Right lung (tissue), 2 donors: ENCODE measurements at regions not wholly inside any gene's neighbourhood (a gene's known extent, or its start where the extent isn't known, plus 50 kb on each side); places are given as distances from the start of the nearest gene placed in this dataset.
A peak's percentile ranks its signal among the peaks of the same experiment; 100 is the strongest.
"Not testable (repeated sequence)": the region's sequence is repeated elsewhere in the genome, so short reads cannot be mapped to it uniquely, and the experiment has no call there.

Source experiments
- DNase-seq, 2 donors: peaks; one replicate each; pipeline ENCODE4 v3.0.0-alpha.2; 2013

DNA sequence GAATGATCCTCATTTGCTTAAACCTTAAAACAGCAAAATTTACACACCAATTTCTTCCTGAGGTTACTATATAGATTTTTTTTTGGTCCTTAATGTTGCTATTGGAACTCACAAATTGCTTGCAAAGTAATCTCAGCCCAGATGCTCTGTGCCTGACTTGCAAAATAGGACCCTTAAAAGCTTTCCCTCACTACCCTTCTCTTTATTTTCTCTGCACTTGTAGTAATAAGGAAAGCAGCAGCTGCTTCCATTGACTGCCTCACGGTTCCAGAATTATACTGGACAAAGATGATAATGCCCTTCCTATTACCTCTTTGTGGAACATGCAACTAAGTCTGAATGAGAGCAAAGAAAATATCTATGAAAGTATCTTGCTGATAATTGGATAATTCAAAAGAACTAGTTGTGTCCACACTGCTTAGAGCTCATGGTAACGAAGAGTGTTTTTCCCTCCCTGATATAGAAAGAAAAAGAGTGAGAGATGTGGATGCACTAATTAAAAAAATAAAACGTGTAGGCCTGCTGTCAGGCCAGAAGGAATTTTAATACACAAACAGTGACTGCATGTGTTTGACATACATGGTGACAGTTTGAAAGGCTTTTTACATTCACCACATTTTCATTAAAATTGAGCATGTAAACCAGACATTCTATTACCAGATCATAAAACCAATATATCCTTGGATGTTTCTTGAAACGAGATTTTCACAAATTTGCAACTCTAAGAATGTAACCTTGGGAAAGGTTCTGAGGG lies 783.1 kb downstream of the GBE1 start:
- no peak for DNase-seq

DNA sequence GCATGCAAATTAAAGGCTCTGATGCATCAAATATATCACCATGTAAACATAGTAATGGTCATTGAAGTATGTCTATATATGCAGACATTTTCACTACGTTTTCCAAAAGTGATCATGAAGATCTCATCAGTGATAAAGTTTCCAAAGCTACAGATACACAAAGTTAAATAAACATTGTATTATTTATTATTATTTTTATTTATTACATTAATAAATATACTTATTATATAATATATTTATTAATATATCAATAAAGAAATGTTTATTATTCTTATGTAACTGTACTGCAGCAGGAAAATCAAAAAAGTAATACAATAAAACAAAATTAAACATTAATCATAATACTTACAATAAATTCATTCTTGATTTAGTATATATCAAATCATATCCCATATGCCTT lies 791.2 kb downstream of the GBE1 start:
- no peak for DNase-seq

GRCh38 chr3:80929576-80929975 lies 831.9 kb downstream of the GBE1 start:
- DNase-seq: no peak

- DNase-seq: no peak
Measured at GRCh38 chr3:80914854-80915253, 846.6 kb downstream of the GBE1 start.

DNA sequence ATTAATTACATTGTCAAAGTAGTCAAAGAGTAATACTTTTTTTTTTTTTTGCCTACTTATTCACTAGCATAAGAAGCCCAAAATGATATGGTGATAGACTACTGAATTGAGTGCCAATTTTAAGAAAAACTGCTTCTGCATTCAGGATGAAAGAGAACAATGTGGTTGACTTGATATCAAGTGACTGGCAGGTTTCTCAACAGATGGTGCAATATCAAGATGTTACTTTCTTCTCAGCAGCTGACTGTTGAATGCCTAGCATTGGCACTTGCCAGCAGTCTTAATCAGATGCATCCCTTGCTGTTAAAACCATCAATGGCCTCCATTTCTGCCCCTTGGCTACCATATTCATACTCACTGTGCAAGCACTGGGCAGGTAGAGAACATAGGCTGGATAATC lies 863.2 kb downstream of the GBE1 start:
- no peak for DNase-seq

DNA sequence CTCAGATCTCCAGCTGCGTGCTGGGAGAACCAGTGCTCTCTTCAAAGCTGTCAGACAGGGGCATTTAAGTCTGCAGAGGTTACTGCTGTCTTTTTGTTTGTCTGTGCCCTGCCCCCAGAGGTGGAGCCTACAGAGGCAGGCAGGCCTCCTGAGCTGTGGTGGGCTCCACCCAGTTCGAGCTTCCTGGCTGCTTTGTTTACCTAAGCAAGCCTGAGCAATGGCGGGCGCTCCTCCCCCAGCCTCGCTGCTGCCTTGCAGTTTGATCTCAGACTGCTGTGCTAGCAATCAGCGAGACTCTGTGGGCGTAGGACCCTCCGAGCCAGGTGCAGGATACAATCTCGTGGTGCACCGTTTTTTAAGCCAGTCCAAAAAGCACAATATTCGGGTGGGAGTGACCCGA lies 864.4 kb downstream of the GBE1 start:
- not testable (repeated sequence) for DNase-seq

- DNase-seq: no peak
Measured at GRCh38 chr3:80890571-80890970, 870.9 kb downstream of the GBE1 start.

DNA sequence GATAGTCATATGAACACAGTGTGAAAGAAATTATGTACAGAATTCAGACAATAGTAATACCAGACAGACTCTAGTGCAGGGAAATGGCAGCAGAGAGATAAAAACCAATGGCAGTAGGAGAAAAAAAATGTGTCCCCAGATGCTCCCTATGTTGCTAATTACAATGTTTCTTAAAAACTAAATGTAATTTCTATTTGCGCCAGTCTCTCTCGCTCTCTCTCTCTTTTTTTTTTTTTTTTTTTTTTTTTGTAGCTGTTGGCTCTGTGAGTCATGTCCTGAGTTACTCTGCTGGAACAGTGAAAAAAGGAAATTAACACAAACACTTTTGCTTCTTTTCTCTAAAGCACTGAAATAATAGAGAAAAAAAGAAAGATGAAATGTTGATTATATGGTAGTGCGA lies 871.9 kb downstream of the GBE1 start:
- DNase-seq: no peak

DNA sequence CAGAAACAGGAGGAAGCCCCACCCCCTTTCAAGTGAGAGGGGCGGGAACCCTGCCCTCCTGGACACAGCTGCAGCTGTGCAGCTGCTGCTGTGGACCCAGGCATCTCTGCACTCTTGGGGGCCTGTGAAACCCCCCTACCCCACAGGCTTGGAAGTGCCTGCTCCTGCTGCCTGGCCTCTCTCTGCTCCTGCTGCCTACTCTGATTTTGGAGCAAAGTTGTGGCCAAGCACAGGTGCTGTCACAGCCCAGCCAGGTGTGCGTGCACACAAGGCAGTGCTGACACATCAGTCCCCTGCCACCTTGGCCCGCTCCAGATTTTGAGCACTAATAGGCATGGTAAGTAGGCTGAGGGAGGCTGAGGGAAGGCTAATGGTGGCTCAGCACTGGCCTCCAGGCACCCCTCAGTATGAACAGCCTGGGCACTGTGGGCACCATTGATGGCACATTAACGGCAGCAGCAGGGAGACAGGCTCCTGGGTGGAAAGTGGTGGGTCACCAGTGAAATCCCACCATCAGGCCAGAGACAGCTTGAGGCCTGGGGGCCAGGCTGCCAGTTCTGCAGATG lies 890.9 kb downstream of the GBE1 start:
- no peak for DNase-seq

DNA sequence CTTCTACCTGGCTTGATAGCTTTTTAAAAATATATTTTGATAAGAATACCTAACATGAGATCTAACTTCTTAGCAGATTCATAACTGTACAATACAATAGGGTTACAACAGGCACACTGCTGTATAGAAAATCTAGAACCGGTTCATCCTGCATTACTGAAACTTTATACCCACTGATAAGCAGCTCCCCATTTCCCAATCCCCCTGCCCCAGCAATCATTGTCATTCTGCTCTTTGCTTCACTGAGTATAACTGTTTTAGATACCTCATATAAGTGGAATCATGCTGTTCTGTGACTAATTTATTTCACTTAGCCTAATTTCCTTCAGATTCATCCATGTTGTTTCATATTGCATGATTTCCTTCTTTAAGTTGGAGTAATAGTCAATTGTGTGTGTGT lies 906.0 kb downstream of the GBE1 start:
- DNase-seq: no peak

DNA sequence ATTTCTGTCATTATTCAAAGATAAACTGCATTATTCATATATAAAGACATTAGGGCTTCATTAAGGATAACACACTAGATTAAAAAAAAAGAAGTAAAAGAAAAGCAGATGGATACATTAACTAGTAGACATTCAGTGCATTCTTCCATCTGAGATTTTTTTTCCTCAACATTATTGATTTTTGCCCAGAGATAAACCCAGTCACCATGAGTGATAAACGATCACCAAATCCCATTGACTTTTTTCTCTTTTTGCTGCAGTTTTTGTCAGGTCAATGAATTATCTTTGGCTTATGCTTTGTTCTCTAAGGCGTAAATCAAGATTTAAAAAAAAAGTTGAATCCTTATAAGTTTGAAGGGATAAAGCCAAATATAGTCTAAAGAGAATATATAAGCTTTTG lies 925.0 kb downstream of the GBE1 start:
- no peak for DNase-seq

DNA sequence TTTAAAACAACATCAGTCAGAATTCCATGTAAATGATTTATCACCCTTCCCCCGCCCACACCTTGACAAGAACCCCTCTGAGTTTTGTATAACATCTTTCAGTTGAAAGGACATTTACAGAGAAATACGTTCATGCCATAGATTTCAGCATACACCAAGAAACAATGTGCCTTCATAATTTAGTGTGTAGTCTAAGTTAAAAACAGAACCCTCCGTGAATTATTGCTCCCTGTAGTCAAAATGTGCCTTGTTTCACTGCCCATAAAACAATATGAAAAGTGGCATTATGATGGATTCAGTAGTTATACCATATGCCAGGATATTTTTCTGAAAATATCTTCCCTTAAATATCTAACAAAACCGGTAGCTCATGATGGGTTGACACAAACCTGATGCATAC lies 953.9 kb downstream of the GBE1 start:
- no peak for DNase-seq

DNA sequence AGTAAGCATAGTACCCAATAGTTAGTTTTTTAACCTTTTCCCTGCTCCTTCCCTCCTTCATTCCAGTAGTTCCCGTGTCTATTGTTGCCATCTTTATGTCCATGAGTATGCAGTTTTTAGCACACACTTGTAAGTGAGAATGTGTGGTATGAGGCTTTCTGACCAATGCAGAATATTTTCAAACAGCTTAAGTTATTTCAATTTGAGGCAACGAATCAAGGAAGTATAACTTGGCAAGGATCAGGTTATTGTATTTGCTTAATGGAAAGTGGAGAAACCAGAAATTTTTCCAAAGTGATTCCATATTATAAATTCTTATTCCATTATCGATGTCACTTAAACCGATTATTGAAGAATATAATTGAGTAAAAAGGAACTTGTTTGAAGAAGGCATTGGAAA lies 954.8 kb downstream of the GBE1 start:
- DNase-seq: no peak

GRCh38 chr3:80788914-80789313 lies 972.5 kb downstream of the GBE1 start:
- DNase-seq: no peak

- no peak for DNase-seq
Measured at GRCh38 chr3:80785875-80786274, 975.6 kb downstream of the GBE1 start.

DNA sequence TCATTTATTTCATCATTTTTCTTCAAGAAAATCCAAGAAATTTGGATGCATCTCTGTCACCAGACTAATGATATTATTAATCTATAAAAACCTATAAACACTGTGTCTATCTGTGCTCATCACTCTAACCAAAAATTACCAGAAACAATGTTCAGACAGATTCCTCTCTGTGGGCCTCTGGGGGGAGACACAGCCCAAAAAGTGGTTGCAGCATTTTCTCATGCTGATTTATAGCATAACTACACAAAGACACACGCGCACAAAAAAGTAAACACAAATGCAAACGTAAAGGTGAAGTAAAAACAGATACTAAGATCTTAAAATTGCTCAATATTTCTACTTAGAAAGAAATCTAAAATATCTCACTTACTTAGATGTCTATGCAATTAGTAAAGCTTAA lies 976.0 kb downstream of the GBE1 start:
- no peak for DNase-seq

GRCh38 chr3:80771085-80771484 lies 990.4 kb downstream of the GBE1 start:
- DNase-seq: peak in 1 of 2 donors; percentile 6

- no peak for DNase-seq
Measured at GRCh38 chr3:80770106-80771074, 991.1 kb downstream of the GBE1 start.

GRCh38 chr3:80769683-80770082 lies 991.8 kb downstream of the GBE1 start:
- DNase-seq: no peak

DNA sequence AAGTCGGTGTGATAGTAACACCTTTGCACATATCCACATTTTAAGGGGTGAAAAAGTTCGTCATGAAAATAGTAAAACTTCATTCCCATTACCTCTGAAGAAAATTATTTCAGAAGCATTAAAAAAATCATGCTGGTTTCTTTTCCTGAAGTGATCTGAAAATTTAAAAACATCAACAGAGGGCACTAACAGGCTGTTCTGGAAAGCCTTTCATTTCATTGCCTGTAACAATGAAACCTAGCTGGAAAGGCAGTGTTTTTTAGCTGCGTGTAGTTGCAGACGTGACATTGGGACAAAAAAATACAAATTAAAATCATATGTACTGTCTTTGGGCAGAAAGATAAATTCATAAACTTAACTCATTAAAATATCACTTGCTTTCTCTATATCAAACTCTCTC lies 993.8 kb downstream of the GBE1 start:
- no peak for DNase-seq

DNA sequence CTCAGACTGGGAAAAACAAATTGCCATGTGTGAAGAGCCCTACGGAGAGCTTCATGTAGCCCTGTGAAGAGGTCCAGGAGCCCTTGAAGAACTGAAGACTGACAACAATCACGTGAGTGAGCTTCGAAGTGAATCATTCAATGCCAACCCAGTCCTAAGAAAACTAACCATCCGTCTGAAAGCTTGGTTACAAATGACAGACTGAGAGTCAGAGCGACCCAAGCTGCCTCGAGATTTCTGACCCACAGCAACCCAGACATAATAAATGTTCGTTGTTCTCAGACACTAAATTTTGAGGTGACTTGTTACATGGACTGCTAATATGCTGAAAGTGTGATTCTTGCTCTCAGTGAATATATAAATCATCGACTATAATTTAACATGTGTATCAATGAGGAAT lies 987.2 kb upstream of the ROBO1 start:
- DNase-seq: no peak

DNA sequence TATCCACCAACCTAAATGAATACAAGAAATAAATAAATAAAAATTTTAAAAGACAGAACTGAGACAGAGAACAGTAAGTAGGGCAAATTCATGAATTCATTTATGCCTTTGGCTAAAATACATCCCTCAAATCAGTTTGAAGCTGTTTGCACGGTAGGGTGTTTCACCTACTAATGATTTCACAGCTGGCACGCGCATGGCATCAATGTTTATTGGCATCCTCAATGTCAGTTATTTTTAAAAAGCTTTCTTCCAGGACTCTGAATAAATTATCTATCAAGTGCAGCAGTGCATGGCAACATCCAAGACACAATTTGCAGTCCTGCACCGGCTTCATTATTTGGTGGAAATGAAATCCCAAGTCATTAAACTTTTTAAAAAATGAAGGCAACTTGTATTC lies 985.2 kb upstream of the ROBO1 start:
- DNase-seq: no peak

DNA sequence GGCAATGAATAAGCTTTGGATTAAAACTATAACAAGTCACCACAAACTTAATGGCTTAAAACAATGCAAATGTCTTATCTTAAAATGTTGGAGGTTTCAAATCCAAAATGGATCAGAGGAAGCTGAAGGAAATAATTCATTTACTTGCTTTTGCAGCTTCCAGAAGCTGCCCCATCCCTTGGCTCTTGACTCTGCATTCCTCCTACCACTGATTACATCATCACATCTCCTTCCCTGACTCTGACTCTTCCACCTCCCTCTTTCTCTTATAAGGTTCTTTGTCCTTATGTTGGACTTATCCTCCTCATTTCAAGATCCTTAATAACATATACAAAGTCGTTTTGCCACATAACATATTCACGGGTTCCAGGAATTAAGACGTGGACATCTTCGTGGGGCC lies 982.8 kb upstream of the ROBO1 start:
- no peak for DNase-seq
